PFSK-1 (cell line): ENCODE measurements at regions not wholly inside any gene's neighbourhood (a gene's known extent, or its start where the extent isn't known, plus 50 kb on each side); places are given as distances from the start of the nearest gene placed in this dataset.

Experiments
- FOXP2 ChIP-seq: optimal IDR thresholded peaks from 2 replicates; pipeline ENCODE3; 2011; ENCODE audit warnings: borderline replicate concordance, control low read depth, inconsistent platforms; ENCODE audit not compliant: insufficient read depth; ENCODE audit errors: extremely low read length, extremely low read depth
- POLR2AphosphoS5 ChIP-seq: IDR thresholded peaks from 2 replicates; pipeline ENCODE4 v1.6.1; 2012; ENCODE audit warnings: low read depth, mild to moderate bottlenecking, control low read depth, low read length, moderate library complexity
- REST ChIP-seq, 2 experiments: IDR thresholded peaks; 2 replicates each; pipeline versions ENCODE4 v1.6.1 to v1.8.0; 2011 to 2012; ENCODE audit warnings: low read depth in 2 of 2, low read length in 2 of 2, control low read depth in 1 of 2, inconsistent platforms in 1 of 2, mild to moderate bottlenecking in 1 of 2, moderate library complexity in 1 of 2; ENCODE audit not compliant: insufficient read depth in 1 of 2
- SIN3A ChIP-seq: IDR thresholded peaks from 2 replicates; pipeline ENCODE4 v1.6.1; 2012; ENCODE audit warnings: mild to moderate bottlenecking, low read length, moderate library complexity, borderline replicate concordance; ENCODE audit not compliant: insufficient read depth
- TAF1 ChIP-seq: IDR thresholded peaks from 2 replicates; pipeline ENCODE4 v1.6.1; 2012; ENCODE audit warnings: low read length, control low read depth, borderline replicate concordance; ENCODE audit not compliant: insufficient read depth

GRCh38 chr12:98408681-98409080, 106.7 kb upstream of the TMPO start:
- TF ChIP-seq REST (IDR thresholded peaks at IDR 0.05; ENCODE audit: insufficient read depth in 1 of 2, low read depth in 2 of 2, low read length in 2 of 2) (no peak), POLR2AphosphoS5 (no peak), SIN3A (no peak), TAF1 (no peak), FOXP2 (no peak)

- no peak for TF ChIP-seq POLR2AphosphoS5
- no peak for TF ChIP-seq REST (IDR thresholded peaks at IDR 0.05; ENCODE audit: insufficient read depth in 1 of 2, low read depth in 2 of 2, low read length in 2 of 2)
- TF ChIP-seq SIN3A: no peak
- no peak for TF ChIP-seq FOXP2
- no peak for TF ChIP-seq TAF1
Measured at GRCh38 chr12:98409548-98409947, 105.8 kb upstream of the TMPO start.

- TF ChIP-seq POLR2AphosphoS5 (no peak), REST (IDR thresholded peaks at IDR 0.05; ENCODE audit: insufficient read depth in 1 of 2, low read depth in 2 of 2, low read length in 2 of 2) (no peak)
Measured at GRCh38 chr12:98410356-98410755, 105.0 kb upstream of the TMPO start.

GRCh38 chr12:98416845-98417244, 98.5 kb upstream of the TMPO start:
- TF ChIP-seq FOXP2: no peak
- TF ChIP-seq REST (IDR thresholded peaks at IDR 0.05; ENCODE audit: insufficient read depth in 1 of 2, low read depth in 2 of 2, low read length in 2 of 2): no peak
- no peak for TF ChIP-seq POLR2AphosphoS5
- TF ChIP-seq SIN3A: no peak
- no peak for TF ChIP-seq TAF1

GRCh38 chr12:98417266-98417665, 98.1 kb upstream of the TMPO start:
- TF ChIP-seq TAF1 (no peak), POLR2AphosphoS5 (no peak), FOXP2 (no peak), REST (IDR thresholded peaks at IDR 0.05; ENCODE audit: insufficient read depth in 1 of 2, low read depth in 2 of 2, low read length in 2 of 2) (no peak), SIN3A (no peak)
